Liver (tissue), 8 donors: ENCODE measurements at regions not wholly inside any gene's neighbourhood (a gene's known extent, or its start where the extent isn't known, plus 50 kb on each side); places are given as distances from the start of the nearest gene placed in this dataset.

Experiments
- DNase-seq: peaks from one replicate; pipeline ENCODE4 v3.0.0-alpha.2; 2017; ENCODE audit warnings: low spot score
- H3K27ac ChIP-seq, 2 donors: one replicate each; pipeline ENCODE4 v1.7.0; 2013; ENCODE audit warnings: inconsistent platforms in 2 of 2, low read length in 2 of 2, control low read depth in 1 of 2, low read depth in 1 of 2, mild to moderate bottlenecking in 1 of 2
- H3K27me3 ChIP-seq, 4 donors: one replicate each; pipeline versions ENCODE4 v1.6.1 to v1.7.0; 2013; ENCODE audit warnings: low read length in 3 of 4, inconsistent platforms in 1 of 4, mild to moderate bottlenecking in 1 of 4, moderate library complexity in 1 of 4; ENCODE audit not compliant: control insufficient read depth in 4 of 4, insufficient read depth in 4 of 4
- H3K36me3 ChIP-seq, 4 donors: one replicate each; pipeline versions ENCODE4 v1.6.1 to v1.7.0; 2013; ENCODE audit warnings: low read length in 3 of 4, mild to moderate bottlenecking in 3 of 4, low read depth in 1 of 4, moderate library complexity in 1 of 4; ENCODE audit not compliant: control insufficient read depth in 4 of 4, insufficient read depth in 3 of 4
- H3K4me1 ChIP-seq, 4 donors: one replicate each; pipeline versions ENCODE4 v1.6.1 to v1.7.0; 2013; ENCODE audit warnings: low read length in 3 of 4, mild to moderate bottlenecking in 3 of 4, moderate library complexity in 1 of 4; ENCODE audit not compliant: control insufficient read depth in 4 of 4, insufficient read depth in 4 of 4
- H3K4me3 ChIP-seq, 3 donors: one replicate each; pipeline versions ENCODE4 v1.6.1 to v1.7.0; 2013; ENCODE audit warnings: low read length in 3 of 3, control low read depth in 1 of 3, low read depth in 1 of 3, mild to moderate bottlenecking in 1 of 3
- H3K9ac ChIP-seq, 2 donors: one replicate each; pipeline ENCODE4 v1.7.0; 2013; ENCODE audit warnings: low read length in 2 of 2, mild to moderate bottlenecking in 2 of 2, moderate library complexity in 2 of 2, control low read depth in 1 of 2, low read depth in 1 of 2
- H3K9me3 ChIP-seq, 4 donors: one replicate each; pipeline versions ENCODE4 v1.6.1 to v1.7.0; 2013; ENCODE audit warnings: low read length in 3 of 4; ENCODE audit not compliant: control insufficient read depth in 4 of 4
- EGR1 ChIP-seq, 2 donors: IDR thresholded peaks; 2 replicates each; pipeline ENCODE4 v1.6.1; 2016 to 2018; ENCODE audit warnings: antibody characterized with exemption in 2 of 2, low read depth in 2 of 2
- FOXA1 ChIP-seq: IDR thresholded peaks from 2 replicates; pipeline ENCODE4 v1.6.1; 2016; ENCODE audit warnings: antibody characterized with exemption
- FOXA2 ChIP-seq: IDR thresholded peaks from 2 replicates; pipeline ENCODE4 v1.6.1; 2016; ENCODE audit warnings: antibody characterized with exemption
- GABPA ChIP-seq, 2 donors: IDR thresholded peaks in 1 of 2; conservative IDR thresholded peaks in 1 of 2; 2 replicates each; pipeline ENCODE4 v1.6.1; 2016; ENCODE audit warnings: antibody characterized with exemption in 2 of 2, mild to moderate bottlenecking in 1 of 2, moderate library complexity in 1 of 2
- HNF4A ChIP-seq, 2 donors: conservative IDR thresholded peaks; 2 replicates each; pipeline ENCODE4 v1.6.1; 2016; ENCODE audit warnings: antibody characterized with exemption in 2 of 2, mild to moderate bottlenecking in 2 of 2
- HNF4G ChIP-seq: IDR thresholded peaks from 2 replicates; pipeline ENCODE4 v1.6.1; 2016; ENCODE audit warnings: antibody characterized with exemption
- JUND ChIP-seq, 2 donors: IDR thresholded peaks; 2 replicates each; pipeline ENCODE4 v1.6.1; 2016; ENCODE audit warnings: antibody characterized with exemption in 2 of 2
- NR2F2 ChIP-seq: IDR thresholded peaks from 2 replicates; pipeline ENCODE4 v1.6.1; 2016; ENCODE audit warnings: antibody characterized with exemption
- RAD21 ChIP-seq, 2 donors: IDR thresholded peaks; 2 replicates each; pipeline ENCODE4 v1.6.1; 2016; ENCODE audit warnings: antibody characterized with exemption in 2 of 2, mild to moderate bottlenecking in 2 of 2
- RXRA ChIP-seq, 2 donors: IDR thresholded peaks; 2 replicates each; pipeline ENCODE4 v1.6.1; 2017 to 2018; ENCODE audit warnings: antibody characterized with exemption in 2 of 2, mild to moderate bottlenecking in 1 of 2
- SP1 ChIP-seq: IDR thresholded peaks from 2 replicates; pipeline ENCODE4 v1.6.1; 2018; ENCODE audit warnings: antibody characterized with exemption, mild to moderate bottlenecking
- TAF1 ChIP-seq: conservative IDR thresholded peaks from 2 replicates; pipeline ENCODE4 v1.6.1; 2016; ENCODE audit warnings: antibody characterized with exemption, mild to moderate bottlenecking
- YY1 ChIP-seq: IDR thresholded peaks from 2 replicates; pipeline ENCODE4 v1.6.1; 2016; ENCODE audit warnings: antibody characterized with exemption, mild to moderate bottlenecking
- WGBS: extraction: QIAGEN DNeasy Blood & Tissue Kit; methylation state at CpG from one replicate; pipeline ENCODE4 v1.1.7; 2013; 5-methylcytosine and 5-hydroxymethylcytosine counted together
- TF ChIP-seq, protein P1 (sequence below): IDR thresholded peaks from 2 replicates; pipeline ENCODE4 v1.6.1; 2016; ENCODE audit warnings: antibody characterized with exemption
- TF ChIP-seq, protein P2 (sequence below): fragments of 150-350 bp; IDR thresholded peaks from 2 replicates; pipeline ENCODE4 v1.5.1; 2017; ENCODE audit warnings: improper control_type of control experiment, low read depth, low read length; ENCODE audit not compliant: missing input control
- TF ChIP-seq, protein P3 (sequence below): IDR thresholded peaks from 2 replicates; pipeline ENCODE4 v1.6.1; 2016; ENCODE audit warnings: antibody characterized with exemption
- TF ChIP-seq, protein P4 (sequence below): IDR thresholded peaks from 2 replicates; pipeline ENCODE4 v1.6.1; 2016; ENCODE audit warnings: antibody characterized with exemption
- TF ChIP-seq, protein P5 (sequence below): IDR thresholded peaks from 2 replicates; pipeline ENCODE4 v1.6.1; 2016; ENCODE audit warnings: antibody characterized with exemption, mild to moderate bottlenecking
- donor health status: healthy.
- donor health status: healthy.
- donor health status: healthy.
- donor health status: healthy.
- donor health status: healthy.

DNA sequence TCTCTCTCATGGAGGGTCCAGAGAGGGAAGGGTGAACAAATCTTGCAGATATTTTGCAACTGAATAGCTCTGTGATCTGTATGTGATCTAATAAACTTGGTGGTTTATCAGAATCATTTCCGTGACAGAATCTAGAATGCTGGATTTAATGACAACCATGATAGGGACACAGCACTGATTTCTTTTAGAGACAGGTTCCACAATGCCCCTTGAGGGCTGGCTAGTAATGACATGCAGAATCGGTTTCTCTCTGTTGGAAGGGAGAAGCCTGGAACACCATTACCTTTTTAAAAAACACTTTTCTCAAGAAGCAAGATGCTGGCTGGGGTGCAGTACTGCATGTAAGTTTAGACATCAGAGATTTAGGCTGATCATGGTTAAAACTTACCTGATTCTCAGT, 313.4 kb downstream of the CDH26 start:
- Histone ChIP-seq H3K4me3 (no peak overlapping the region), H3K27ac (no peak overlapping the region), H3K27me3 (no peaks in the 10 kb centered on the region), H3K9me3 (no peaks in the 10 kb centered on the region), H3K4me1 (no peaks in the 10 kb centered on the region), H3K36me3 (no peaks in the 10 kb centered on the region), H3K9ac (no peak overlapping the region)
- TF ChIP-seq, protein P1, sequence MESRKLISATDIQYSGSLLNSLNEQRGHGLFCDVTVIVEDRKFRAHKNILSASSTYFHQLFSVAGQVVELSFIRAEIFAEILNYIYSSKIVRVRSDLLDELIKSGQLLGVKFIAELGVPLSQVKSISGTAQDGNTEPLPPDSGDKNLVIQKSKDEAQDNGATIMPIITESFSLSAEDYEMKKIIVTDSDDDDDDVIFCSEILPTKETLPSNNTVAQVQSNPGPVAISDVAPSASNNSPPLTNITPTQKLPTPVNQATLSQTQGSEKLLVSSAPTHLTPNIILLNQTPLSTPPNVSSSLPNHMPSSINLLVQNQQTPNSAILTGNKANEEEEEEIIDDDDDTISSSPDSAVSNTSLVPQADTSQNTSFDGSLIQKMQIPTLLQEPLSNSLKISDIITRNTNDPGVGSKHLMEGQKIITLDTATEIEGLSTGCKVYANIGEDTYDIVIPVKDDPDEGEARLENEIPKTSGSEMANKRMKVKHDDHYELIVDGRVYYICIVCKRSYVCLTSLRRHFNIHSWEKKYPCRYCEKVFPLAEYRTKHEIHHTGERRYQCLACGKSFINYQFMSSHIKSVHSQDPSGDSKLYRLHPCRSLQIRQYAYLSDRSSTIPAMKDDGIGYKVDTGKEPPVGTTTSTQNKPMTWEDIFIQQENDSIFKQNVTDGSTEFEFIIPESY = no peak
- no peak for TF ChIP-seq YY1
- no peak for TF ChIP-seq EGR1 (IDR thresholded peaks at IDR 0.05; ENCODE audit: low read depth in 2 of 2)
- TF ChIP-seq NR2F2 = no peak
- TF ChIP-seq TAF1 = no peak
- TF ChIP-seq RAD21 (IDR thresholded peaks at IDR 0.05) = peak in 1 of 2 donors; percentile 18
- TF ChIP-seq HNF4G = no peak
- TF ChIP-seq, protein P2, sequence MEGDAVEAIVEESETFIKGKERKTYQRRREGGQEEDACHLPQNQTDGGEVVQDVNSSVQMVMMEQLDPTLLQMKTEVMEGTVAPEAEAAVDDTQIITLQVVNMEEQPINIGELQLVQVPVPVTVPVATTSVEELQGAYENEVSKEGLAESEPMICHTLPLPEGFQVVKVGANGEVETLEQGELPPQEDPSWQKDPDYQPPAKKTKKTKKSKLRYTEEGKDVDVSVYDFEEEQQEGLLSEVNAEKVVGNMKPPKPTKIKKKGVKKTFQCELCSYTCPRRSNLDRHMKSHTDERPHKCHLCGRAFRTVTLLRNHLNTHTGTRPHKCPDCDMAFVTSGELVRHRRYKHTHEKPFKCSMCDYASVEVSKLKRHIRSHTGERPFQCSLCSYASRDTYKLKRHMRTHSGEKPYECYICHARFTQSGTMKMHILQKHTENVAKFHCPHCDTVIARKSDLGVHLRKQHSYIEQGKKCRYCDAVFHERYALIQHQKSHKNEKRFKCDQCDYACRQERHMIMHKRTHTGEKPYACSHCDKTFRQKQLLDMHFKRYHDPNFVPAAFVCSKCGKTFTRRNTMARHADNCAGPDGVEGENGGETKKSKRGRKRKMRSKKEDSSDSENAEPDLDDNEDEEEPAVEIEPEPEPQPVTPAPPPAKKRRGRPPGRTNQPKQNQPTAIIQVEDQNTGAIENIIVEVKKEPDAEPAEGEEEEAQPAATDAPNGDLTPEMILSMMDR = peak; percentile 10
- DNase-seq = no peak
- WGBS = 46% methylated on average over 2 of the region's 2 CpGs

DNA sequence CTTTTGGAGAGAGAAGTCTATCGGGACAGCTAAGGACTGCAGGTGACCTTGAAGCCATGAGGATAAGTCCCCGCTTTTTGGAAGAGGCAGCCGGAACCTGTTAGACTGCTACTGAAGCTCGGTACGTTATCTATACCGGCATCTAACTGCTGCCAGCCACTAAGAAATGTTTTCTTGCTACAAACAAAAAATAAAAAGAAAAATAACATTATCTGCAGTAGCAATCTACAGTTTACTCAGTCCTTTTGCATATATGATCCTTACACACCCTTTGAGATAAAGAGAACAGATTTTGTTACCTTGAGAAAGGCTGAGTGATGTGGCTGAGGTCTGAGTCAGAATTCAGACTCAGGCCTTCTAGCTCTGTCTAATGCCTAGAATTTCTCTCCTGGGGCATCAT, 314.6 kb downstream of the CDH26 start:
- no peaks in the 10 kb centered on the region for H3K9me3 ChIP-seq
- H3K36me3 ChIP-seq = no peaks in the 10 kb centered on the region
- no peak overlapping the region for H3K9ac ChIP-seq
- no peaks in the 10 kb centered on the region for H3K27me3 ChIP-seq
- TF ChIP-seq NR2F2 (no peak), HNF4A (conservative IDR thresholded peaks at IDR 0.05) (no peak), SP1 (no peak), RXRA (IDR thresholded peaks at IDR 0.05) (no peak), YY1 (no peak), TAF1 (no peak), RAD21 (IDR thresholded peaks at IDR 0.05) (no peak), EGR1 (IDR thresholded peaks at IDR 0.05; ENCODE audit: low read depth in 2 of 2) (no peak), FOXA1 (no peak), GABPA (IDR thresholded peaks at IDR 0.05 in 1 of 2, conservative IDR thresholded peaks at IDR 0.05 in 1 of 2) (no peak), HNF4G (no peak), JUND (IDR thresholded peaks at IDR 0.05) (no peak), FOXA2 (no peak)
- TF ChIP-seq, protein P3, sequence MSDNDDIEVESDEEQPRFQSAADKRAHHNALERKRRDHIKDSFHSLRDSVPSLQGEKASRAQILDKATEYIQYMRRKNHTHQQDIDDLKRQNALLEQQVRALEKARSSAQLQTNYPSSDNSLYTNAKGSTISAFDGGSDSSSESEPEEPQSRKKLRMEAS = no peak
- TF ChIP-seq, protein P2 = no peak
- TF ChIP-seq, protein P1 = no peak
- TF ChIP-seq, protein P4, sequence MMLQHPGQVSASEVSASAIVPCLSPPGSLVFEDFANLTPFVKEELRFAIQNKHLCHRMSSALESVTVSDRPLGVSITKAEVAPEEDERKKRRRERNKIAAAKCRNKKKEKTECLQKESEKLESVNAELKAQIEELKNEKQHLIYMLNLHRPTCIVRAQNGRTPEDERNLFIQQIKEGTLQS = no peak
- TF ChIP-seq, protein P5, sequence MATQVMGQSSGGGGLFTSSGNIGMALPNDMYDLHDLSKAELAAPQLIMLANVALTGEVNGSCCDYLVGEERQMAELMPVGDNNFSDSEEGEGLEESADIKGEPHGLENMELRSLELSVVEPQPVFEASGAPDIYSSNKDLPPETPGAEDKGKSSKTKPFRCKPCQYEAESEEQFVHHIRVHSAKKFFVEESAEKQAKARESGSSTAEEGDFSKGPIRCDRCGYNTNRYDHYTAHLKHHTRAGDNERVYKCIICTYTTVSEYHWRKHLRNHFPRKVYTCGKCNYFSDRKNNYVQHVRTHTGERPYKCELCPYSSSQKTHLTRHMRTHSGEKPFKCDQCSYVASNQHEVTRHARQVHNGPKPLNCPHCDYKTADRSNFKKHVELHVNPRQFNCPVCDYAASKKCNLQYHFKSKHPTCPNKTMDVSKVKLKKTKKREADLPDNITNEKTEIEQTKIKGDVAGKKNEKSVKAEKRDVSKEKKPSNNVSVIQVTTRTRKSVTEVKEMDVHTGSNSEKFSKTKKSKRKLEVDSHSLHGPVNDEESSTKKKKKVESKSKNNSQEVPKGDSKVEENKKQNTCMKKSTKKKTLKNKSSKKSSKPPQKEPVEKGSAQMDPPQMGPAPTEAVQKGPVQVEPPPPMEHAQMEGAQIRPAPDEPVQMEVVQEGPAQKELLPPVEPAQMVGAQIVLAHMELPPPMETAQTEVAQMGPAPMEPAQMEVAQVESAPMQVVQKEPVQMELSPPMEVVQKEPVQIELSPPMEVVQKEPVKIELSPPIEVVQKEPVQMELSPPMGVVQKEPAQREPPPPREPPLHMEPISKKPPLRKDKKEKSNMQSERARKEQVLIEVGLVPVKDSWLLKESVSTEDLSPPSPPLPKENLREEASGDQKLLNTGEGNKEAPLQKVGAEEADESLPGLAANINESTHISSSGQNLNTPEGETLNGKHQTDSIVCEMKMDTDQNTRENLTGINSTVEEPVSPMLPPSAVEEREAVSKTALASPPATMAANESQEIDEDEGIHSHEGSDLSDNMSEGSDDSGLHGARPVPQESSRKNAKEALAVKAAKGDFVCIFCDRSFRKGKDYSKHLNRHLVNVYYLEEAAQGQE = no peak
- no peak overlapping the region for H3K27ac ChIP-seq
- WGBS = 52% methylated on average over 6 of the region's 6 CpGs
- no peak overlapping the region for H3K4me3 ChIP-seq
- no peak for DNase-seq
- no peaks in the 10 kb centered on the region for H3K4me1 ChIP-seq
